Right lobe of liver (tissue), 4 donors: ENCODE measurements at regions not wholly inside any gene's neighbourhood (a gene's known extent, or its start where the extent isn't known, plus 50 kb on each side); places are given as distances from the start of the nearest gene placed in this dataset.

Experiments used
- POLR2A ChIP-seq: fragments of 450-650 bp; IDR thresholded peaks from one replicate; pipeline ENCODE4 v1.6.1; 2017; ENCODE audit warnings: antibody characterized with exemption, mild to moderate bottlenecking
- TF ChIP-seq, protein P1 (sequence below), 4 donors: fragments of 200-600 bp in 3 of 4; fragments of 450-650 bp in 1 of 4; IDR thresholded peaks; one replicate each; pipeline versions ENCODE4 v1.5.1 to v1.8.0; 2016 to 2022; ENCODE audit warnings: antibody characterized with exemption in 4 of 4, mild to moderate bottlenecking in 2 of 4
- donor health status: DM: no; HTN: no; CAD: no.
- donor health status: DM: no; HTN: no; CAD: no.
- donor health status: DM: no; HTN: yes; CAD: no.

DNA sequence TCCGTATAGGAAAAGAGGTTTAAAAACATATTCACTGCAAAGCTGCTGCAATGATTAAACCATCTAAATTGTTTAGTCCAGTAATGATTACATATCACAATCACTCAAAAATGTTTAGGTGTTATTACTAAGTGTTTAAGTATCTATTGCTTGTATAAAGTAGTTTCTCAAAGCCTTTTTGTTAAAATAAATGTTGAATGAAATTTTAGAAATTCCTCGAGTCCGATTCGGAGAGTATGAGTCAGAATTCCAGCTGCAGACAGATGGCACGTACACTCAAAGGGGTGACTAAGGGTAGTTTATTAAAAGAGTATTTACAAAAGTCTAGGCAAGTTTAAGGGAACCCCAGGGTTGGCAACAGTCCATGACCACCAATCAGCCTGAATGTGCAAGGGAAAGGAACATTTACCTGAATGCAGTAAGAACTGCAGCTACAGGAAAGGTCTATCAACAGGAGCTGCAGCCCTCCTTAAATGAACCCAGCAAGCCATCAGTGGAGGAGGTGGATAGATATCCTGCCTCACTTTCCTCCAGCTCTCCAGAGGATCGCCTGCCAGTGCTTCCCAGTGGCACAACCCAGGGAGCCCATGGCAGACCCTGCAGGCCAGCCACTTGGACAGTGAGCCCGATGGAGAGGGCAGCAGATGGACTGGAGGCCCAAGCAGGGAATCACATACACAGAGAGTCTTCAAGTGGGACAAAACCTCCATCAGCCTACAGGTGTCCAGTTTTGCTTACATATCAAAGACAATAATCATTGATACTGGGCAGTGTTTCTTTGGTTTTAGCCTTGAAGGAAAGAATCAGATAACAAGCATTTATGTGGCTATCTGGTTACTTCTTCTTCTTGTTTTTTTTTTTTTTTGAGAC lies 92.1 kb upstream of the SLC44A3 start:
- TF ChIP-seq, protein P1, sequence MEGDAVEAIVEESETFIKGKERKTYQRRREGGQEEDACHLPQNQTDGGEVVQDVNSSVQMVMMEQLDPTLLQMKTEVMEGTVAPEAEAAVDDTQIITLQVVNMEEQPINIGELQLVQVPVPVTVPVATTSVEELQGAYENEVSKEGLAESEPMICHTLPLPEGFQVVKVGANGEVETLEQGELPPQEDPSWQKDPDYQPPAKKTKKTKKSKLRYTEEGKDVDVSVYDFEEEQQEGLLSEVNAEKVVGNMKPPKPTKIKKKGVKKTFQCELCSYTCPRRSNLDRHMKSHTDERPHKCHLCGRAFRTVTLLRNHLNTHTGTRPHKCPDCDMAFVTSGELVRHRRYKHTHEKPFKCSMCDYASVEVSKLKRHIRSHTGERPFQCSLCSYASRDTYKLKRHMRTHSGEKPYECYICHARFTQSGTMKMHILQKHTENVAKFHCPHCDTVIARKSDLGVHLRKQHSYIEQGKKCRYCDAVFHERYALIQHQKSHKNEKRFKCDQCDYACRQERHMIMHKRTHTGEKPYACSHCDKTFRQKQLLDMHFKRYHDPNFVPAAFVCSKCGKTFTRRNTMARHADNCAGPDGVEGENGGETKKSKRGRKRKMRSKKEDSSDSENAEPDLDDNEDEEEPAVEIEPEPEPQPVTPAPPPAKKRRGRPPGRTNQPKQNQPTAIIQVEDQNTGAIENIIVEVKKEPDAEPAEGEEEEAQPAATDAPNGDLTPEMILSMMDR (IDR thresholded peaks at IDR 0.05) = no peak
- TF ChIP-seq POLR2A = no peak
